H54 (cell line): ENCODE measurements at regions not wholly inside any gene's neighbourhood (a gene's known extent, or its start where the extent isn't known, plus 50 kb on each side); places are given as distances from the start of the nearest gene placed in this dataset.
A peak's percentile ranks its signal among the peaks of the same experiment; 100 is the strongest.

ENCODE experiments used
- DNase-seq: peaks from one replicate; pipeline ENCODE4 v3.0.0; 2011; ENCODE audit warnings: low spot score, mixed read lengths; ENCODE audit not compliant: insufficient read length
- FAIRE-seq: peaks from 3 replicates; lab custom pipeline; 2011; peaks lifted over from hg19 to GRCh38; lab: Jason Lieb, UNC
- POLR2A ChIP-seq: IDR thresholded peaks from 2 replicates; pipeline ENCODE4 v1.6.1; 2011; ENCODE audit warnings: low read depth, mild to moderate bottlenecking, low read length

DNA sequence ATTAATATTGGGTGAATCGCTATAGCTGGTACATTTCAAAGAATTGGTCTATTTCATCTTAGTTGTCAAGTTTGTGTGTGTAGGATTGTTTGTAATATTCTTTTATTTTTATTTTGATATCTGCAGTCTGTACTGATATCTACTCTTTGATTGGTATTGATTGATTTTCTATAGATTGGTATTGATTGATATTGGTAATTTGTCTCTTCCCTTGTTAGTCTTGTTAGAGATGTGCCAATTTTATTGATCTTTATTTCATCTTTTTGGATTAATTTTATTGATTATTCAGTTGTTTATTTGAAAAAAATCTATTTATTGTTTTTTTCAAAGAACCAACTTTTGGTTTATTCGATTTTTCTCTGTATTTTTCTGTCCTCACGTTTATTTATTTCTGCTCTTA, 61.4 kb downstream of the TM2D3 start:
- DNase-seq (no peak), FAIRE-seq (no peak)
- TF ChIP-seq POLR2A, result no peak

GRCh38 chr15:101583284-101583683, 68.9 kb downstream of the TM2D3 start:
- TF ChIP-seq POLR2A, result no peak
- no peak for DNase-seq
- FAIRE-seq, result no peak

GRCh38 chr15:101580431-101580830, 71.8 kb downstream of the TM2D3 start:
- no peak for TF ChIP-seq POLR2A
- no peak for DNase-seq
- FAIRE-seq, result no peak

- DNase-seq (peak; percentile 74), FAIRE-seq (peak; percentile 61)
- TF ChIP-seq POLR2A, result no peak
Measured at GRCh38 chr15:101579631-101580163, 72.5 kb downstream of the TM2D3 start.

- FAIRE-seq, result no peak
- no peak for TF ChIP-seq POLR2A
- DNase-seq, result no peak
Measured at GRCh38 chr15:101578443-101578894, 73.7 kb downstream of the TM2D3 start.

- FAIRE-seq (no peak), DNase-seq (no peak)
- TF ChIP-seq POLR2A, result no peak
Measured at GRCh38 chr15:101573951-101574350, 78.2 kb downstream of the TM2D3 start.

DNA sequence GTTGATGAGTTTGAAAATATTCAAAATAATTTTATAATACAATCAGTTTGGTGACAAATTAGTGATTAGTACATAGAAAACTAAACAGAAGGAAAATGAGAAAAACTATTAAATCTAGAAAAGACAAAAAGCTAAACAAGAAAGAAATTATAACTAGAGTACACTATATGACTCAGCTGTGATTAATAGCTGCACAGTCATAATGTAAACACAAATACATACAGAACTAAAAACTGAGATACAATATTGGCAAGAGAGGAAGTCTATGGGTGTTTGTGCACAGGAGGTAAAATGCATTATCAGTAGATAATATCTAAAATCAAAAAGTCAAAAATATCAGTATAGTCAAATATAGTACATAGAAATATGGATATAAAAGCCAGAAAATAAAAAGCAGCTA, 80.7 kb upstream of the PCSK6 start:
- FAIRE-seq (no peak), DNase-seq (no peak)
- no peak for TF ChIP-seq POLR2A

GRCh38 chr15:101568821-101569555, 79.5 kb upstream of the PCSK6 start:
- no peak for TF ChIP-seq POLR2A
- DNase-seq, result no peak
- no peak for FAIRE-seq

- DNase-seq (no peak), FAIRE-seq (no peak)
- TF ChIP-seq POLR2A, result no peak
Measured at GRCh38 chr15:101568309-101568708, 78.8 kb upstream of the PCSK6 start.

- FAIRE-seq (no peak), DNase-seq (no peak)
- no peak for TF ChIP-seq POLR2A
Measured at GRCh38 chr15:101566748-101567488, 77.4 kb upstream of the PCSK6 start.

DNA sequence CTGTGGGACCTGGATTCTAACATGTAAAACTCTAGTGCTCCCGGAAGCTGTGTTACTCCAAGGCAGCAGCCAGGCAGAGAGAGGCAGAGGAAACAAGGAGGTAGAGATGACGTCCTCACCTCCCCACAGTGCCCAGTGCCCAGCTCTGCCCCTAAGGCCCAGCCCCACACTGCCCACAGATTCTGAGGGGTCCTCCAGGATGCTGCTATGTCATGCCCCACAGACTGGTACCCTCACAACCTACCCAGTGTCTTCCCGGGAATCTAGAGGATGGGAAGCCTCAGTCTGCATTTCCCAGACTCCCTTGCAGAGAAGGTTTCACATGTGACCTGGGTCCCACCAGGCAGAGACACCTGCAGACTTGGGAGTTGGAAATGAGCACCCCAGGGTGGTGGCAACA, 75.9 kb upstream of the PCSK6 start:
- no peak for TF ChIP-seq POLR2A
- FAIRE-seq (no peak), DNase-seq (no peak)

GRCh38 chr15:101563176-101563796, 73.8 kb upstream of the PCSK6 start:
- FAIRE-seq (no peak), DNase-seq (no peak)
- TF ChIP-seq POLR2A, result no peak

GRCh38 chr15:101562428-101563059, 73.0 kb upstream of the PCSK6 start:
- TF ChIP-seq POLR2A, result no peak
- no peak for DNase-seq
- FAIRE-seq, result no peak

GRCh38 chr15:101561584-101561906, 72.0 kb upstream of the PCSK6 start:
- FAIRE-seq (no peak), DNase-seq (no peak)
- no peak for TF ChIP-seq POLR2A
